ENCODE measurements at regions not wholly inside any gene's neighbourhood (a gene's known extent, or its start where the extent isn't known, plus 50 kb on each side); places are given as distances from the start of the nearest gene placed in this dataset.

- H3K27me3 ChIP-seq (ENCODE audit: control insufficient read depth in 4 of 4, insufficient read depth in 4 of 4, low read length in 3 of 4): peaks cover 0 to 2% (median 0%) of the 10 kb centered on the region in 4 donors
- TF ChIP-seq SP1 (IDR thresholded peaks at IDR 0.05): no peak
- TF ChIP-seq REST (IDR thresholded peaks at IDR 0.05): no peak
- TF ChIP-seq FOXA1 (IDR thresholded peaks at IDR 0.05): no peak
- TF ChIP-seq RAD21 (IDR thresholded peaks at IDR 0.05): no peak
- TF ChIP-seq JUND (IDR thresholded peaks at IDR 0.05): no peak
- TF ChIP-seq NR2F2 (IDR thresholded peaks at IDR 0.05): no peak
- no peak for TF ChIP-seq GABPA (IDR thresholded peaks at IDR 0.05 in 1 of 2, conservative IDR thresholded peaks at IDR 0.05 in 1 of 2)
- no peak for TF ChIP-seq RXRA (IDR thresholded peaks at IDR 0.05)
- TF ChIP-seq FOXA2 (IDR thresholded peaks at IDR 0.05): no peak
- no peak for TF ChIP-seq YY1 (IDR thresholded peaks at IDR 0.05)
- no peak for TF ChIP-seq HNF4G (IDR thresholded peaks at IDR 0.05)
- TF ChIP-seq ZBTB33 (IDR thresholded peaks at IDR 0.05): no peak
- no peak overlapping the region for H3K9ac ChIP-seq (ENCODE audit: low read depth in 1 of 2, low read length in 2 of 2)
- H3K36me3 ChIP-seq (ENCODE audit: control insufficient read depth in 4 of 4, insufficient read depth in 3 of 4, low read depth in 1 of 4, low read length in 3 of 4): no peaks in the 10 kb centered on the region
- H3K4me1 ChIP-seq (ENCODE audit: control insufficient read depth in 4 of 4, insufficient read depth in 4 of 4, low read length in 3 of 4): no peaks in the 10 kb centered on the region
- no peaks in the 10 kb centered on the region for H3K9me3 ChIP-seq (ENCODE audit: control insufficient read depth in 4 of 4, low read length in 3 of 4)
- DNase-seq (ENCODE audit: low spot score): no peak
- 85% methylated on average over 3 of the region's 3 CpGs for WGBS
- no peak overlapping the region for H3K4me3 ChIP-seq (ENCODE audit: low read depth in 1 of 3, low read length in 3 of 3)
- no peak overlapping the region for H3K27ac ChIP-seq (ENCODE audit: low read depth in 1 of 2, low read length in 2 of 2)
These were observed 66.2 kb upstream of the TRDN start for GRCh38 chr6:123702943-123703342.

- Histone ChIP-seq H3K27ac (ENCODE audit: low read depth in 1 of 2, low read length in 2 of 2) (no peak overlapping the region), H3K4me1 (ENCODE audit: control insufficient read depth in 4 of 4, insufficient read depth in 4 of 4, low read length in 3 of 4) (no peaks in the 10 kb centered on the region), H3K27me3 (ENCODE audit: control insufficient read depth in 4 of 4, insufficient read depth in 4 of 4, low read length in 3 of 4) (no peaks in the 10 kb centered on the region), H3K36me3 (ENCODE audit: control insufficient read depth in 4 of 4, insufficient read depth in 3 of 4, low read depth in 1 of 4, low read length in 3 of 4) (no peaks in the 10 kb centered on the region), H3K4me3 (ENCODE audit: low read depth in 1 of 3, low read length in 3 of 3) (no peak overlapping the region), H3K9ac (ENCODE audit: low read depth in 1 of 2, low read length in 2 of 2) (no peak overlapping the region), H3K9me3 (ENCODE audit: control insufficient read depth in 4 of 4, low read length in 3 of 4) (no peaks in the 10 kb centered on the region)
- TF ChIP-seq NR2F2 (IDR thresholded peaks at IDR 0.05) (no peak), TAF1 (conservative IDR thresholded peaks at IDR 0.05) (no peak), MAX (IDR thresholded peaks at IDR 0.05) (no peak), YY1 (IDR thresholded peaks at IDR 0.05) (no peak), REST (IDR thresholded peaks at IDR 0.05) (no peak), GABPA (IDR thresholded peaks at IDR 0.05 in 1 of 2, conservative IDR thresholded peaks at IDR 0.05 in 1 of 2) (no peak), HNF4G (IDR thresholded peaks at IDR 0.05) (no peak), RXRA (IDR thresholded peaks at IDR 0.05) (no peak), RAD21 (IDR thresholded peaks at IDR 0.05) (no peak), HNF4A (conservative IDR thresholded peaks at IDR 0.05) (no peak), JUND (IDR thresholded peaks at IDR 0.05) (no peak), EGR1 (IDR thresholded peaks at IDR 0.05; ENCODE audit: low read depth in 2 of 2) (no peak), ATF3 (IDR thresholded peaks at IDR 0.05) (no peak), FOXA1 (IDR thresholded peaks at IDR 0.05) (no peak), SP1 (IDR thresholded peaks at IDR 0.05) (no peak), FOXA2 (IDR thresholded peaks at IDR 0.05) (no peak), ZBTB33 (IDR thresholded peaks at IDR 0.05) (no peak), CTCF (IDR thresholded peaks at IDR 0.05; ENCODE audit: low read depth, low read length, missing input control) (no peak)
- DNase-seq (ENCODE audit: low spot score): no peak
- 49% methylated on average over 1 of the region's 1 CpG for WGBS
These were observed 51.1 kb upstream of the TRDN start for GRCh38 chr6:123687864-123688263.
